Thyroid gland (tissue), 4 donors: ENCODE measurements at regions not wholly inside any gene's neighbourhood (a gene's known extent, or its start where the extent isn't known, plus 50 kb on each side); places are given as distances from the start of the nearest gene placed in this dataset.

ENCODE experiments used
- POLR2A ChIP-seq, 2 donors: fragments of 450-650 bp; IDR thresholded peaks; one replicate each; pipeline ENCODE4 v1.6.1; 2017; ENCODE audit warnings: antibody characterized with exemption in 2 of 2, mild to moderate bottlenecking in 2 of 2, moderate library complexity in 1 of 2
- TF ChIP-seq, protein P1 (sequence below), 6 experiments: fragments of 200-600 bp in 3 of 6; fragments of 450-650 bp in 3 of 6; sonication (generic) in 3 of 6; IDR thresholded peaks; one replicate each; pipeline ENCODE4 v1.5.1; 2016 to 2019; ENCODE audit warnings: antibody characterized with exemption in 6 of 6, mild to moderate bottlenecking in 2 of 6, inconsistent platforms in 1 of 6, moderate library complexity in 1 of 6

DNA sequence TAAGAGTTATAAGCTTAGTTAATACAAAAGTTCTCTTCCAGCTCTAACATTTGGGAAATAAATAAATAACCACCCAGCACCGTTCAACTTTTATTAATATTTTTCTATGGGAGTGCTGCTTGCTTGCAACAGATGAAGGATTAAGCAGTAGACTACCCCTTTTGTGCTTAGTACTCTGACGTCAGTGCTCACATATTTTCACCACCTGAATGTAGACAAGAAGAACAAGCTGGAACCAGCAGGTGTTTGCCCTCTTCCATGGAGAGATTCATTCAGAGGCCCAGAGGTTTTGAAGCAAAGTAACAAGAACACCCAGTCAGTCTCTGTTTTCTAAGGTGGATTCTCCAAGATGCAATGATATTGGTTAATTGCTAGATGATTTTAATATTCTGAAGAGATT lies 307.1 kb upstream of the PIK3C3 start:
- TF ChIP-seq, protein P1, sequence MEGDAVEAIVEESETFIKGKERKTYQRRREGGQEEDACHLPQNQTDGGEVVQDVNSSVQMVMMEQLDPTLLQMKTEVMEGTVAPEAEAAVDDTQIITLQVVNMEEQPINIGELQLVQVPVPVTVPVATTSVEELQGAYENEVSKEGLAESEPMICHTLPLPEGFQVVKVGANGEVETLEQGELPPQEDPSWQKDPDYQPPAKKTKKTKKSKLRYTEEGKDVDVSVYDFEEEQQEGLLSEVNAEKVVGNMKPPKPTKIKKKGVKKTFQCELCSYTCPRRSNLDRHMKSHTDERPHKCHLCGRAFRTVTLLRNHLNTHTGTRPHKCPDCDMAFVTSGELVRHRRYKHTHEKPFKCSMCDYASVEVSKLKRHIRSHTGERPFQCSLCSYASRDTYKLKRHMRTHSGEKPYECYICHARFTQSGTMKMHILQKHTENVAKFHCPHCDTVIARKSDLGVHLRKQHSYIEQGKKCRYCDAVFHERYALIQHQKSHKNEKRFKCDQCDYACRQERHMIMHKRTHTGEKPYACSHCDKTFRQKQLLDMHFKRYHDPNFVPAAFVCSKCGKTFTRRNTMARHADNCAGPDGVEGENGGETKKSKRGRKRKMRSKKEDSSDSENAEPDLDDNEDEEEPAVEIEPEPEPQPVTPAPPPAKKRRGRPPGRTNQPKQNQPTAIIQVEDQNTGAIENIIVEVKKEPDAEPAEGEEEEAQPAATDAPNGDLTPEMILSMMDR (IDR thresholded peaks at IDR 0.05), result no peak
- no peak for TF ChIP-seq POLR2A (IDR thresholded peaks at IDR 0.05)
